ENCODE measurements at regions not wholly inside any gene's neighbourhood (a gene's known extent, or its start where the extent isn't known, plus 50 kb on each side); places are given as distances from the start of the nearest gene placed in this dataset.

GRCh38 chr6:132235596-132236280 is 165.5 kb downstream of the MOXD1 start:
- Mint-ChIP-seq H3K27ac (no peak overlapping the region), H3K4me3 (no peak overlapping the region), H3K27me3 (peaks cover 20% of the 10 kb centered on the region), H3K9me3 (no peaks in the 10 kb centered on the region), H3K4me1 (ENCODE audit: low read depth) (no peaks in the 10 kb centered on the region), H3K36me3 (ENCODE audit: low read depth) (no peaks in the 10 kb centered on the region)
- ATAC-seq (ENCODE audit: poor library complexity) = no peak
- CTCF ChIA-PET = no interaction called here
- TF ChIP-seq CTCF (IDR thresholded peaks at IDR 0.05) = no peak
- no peaks in the 10 kb centered on the region for H3K9me3 ChIP-seq (ENCODE audit: control insufficient read depth in 1 of 2, insufficient read depth in 1 of 2, low read length in 2 of 2)
- no peaks in the 10 kb centered on the region for H3K36me3 ChIP-seq (ENCODE audit: insufficient read depth, low read length)
- no peak overlapping the region for H3K4me3 ChIP-seq (ENCODE audit: low read length)
- no peak overlapping the region for H3K27ac ChIP-seq (ENCODE audit: low read depth in 1 of 2, low read length in 2 of 2)
- POLR2A ChIA-PET = no interaction called here
- intact Hi-C loops (cut with DNase I, micrococcal nuclease) = no loop called here
- no peak for DNase-seq
- no peaks in the 10 kb centered on the region for H3K4me1 ChIP-seq (ENCODE audit: insufficient read depth, low read length)
- H3K27me3 ChIP-seq (ENCODE audit: control insufficient read depth in 1 of 2, insufficient read depth in 2 of 2, low read length in 2 of 2) = peaks cover 0 to 16% of the 10 kb centered on the region in 2 experiments

GRCh38 chr6:132234356-132234755 is 166.9 kb downstream of the MOXD1 start:
- POLR2A ChIA-PET = no interaction called here
- no peak overlapping the region for H3K27ac Mint-ChIP-seq
- intact Hi-C loops (cut with DNase I, micrococcal nuclease) = no loop called here
- peaks cover 20% of the 10 kb centered on the region for H3K27me3 Mint-ChIP-seq
- no peaks in the 10 kb centered on the region for H3K9me3 Mint-ChIP-seq
- H3K4me1 Mint-ChIP-seq (ENCODE audit: low read depth) = no peaks in the 10 kb centered on the region
- Histone ChIP-seq H3K36me3 (ENCODE audit: insufficient read depth, low read length) (no peaks in the 10 kb centered on the region), H3K27ac (ENCODE audit: low read depth in 1 of 2, low read length in 2 of 2) (no peak overlapping the region), H3K27me3 (ENCODE audit: control insufficient read depth in 1 of 2, insufficient read depth in 2 of 2, low read length in 2 of 2) (peaks cover 0 to 16% of the 10 kb centered on the region in 2 experiments), H3K9me3 (ENCODE audit: control insufficient read depth in 1 of 2, insufficient read depth in 1 of 2, low read length in 2 of 2) (no peaks in the 10 kb centered on the region), H3K4me1 (ENCODE audit: insufficient read depth, low read length) (no peaks in the 10 kb centered on the region), H3K4me3 (ENCODE audit: low read length) (no peak overlapping the region)
- ATAC-seq (ENCODE audit: poor library complexity) (no peak), DNase-seq (no peak)
- H3K36me3 Mint-ChIP-seq (ENCODE audit: low read depth) = no peaks in the 10 kb centered on the region
- CTCF ChIA-PET = no interaction called here
- H3K4me3 Mint-ChIP-seq = no peak overlapping the region
- no peak for TF ChIP-seq CTCF (IDR thresholded peaks at IDR 0.05)

- H3K4me3 ChIP-seq (ENCODE audit: low read length) = no peak overlapping the region
- POLR2A ChIA-PET = no interaction called here
- no peaks in the 10 kb centered on the region for H3K4me1 ChIP-seq (ENCODE audit: insufficient read depth, low read length)
- H3K27me3 ChIP-seq (ENCODE audit: control insufficient read depth in 1 of 2, insufficient read depth in 2 of 2, low read length in 2 of 2) = peaks cover 0 to 4% of the 10 kb centered on the region in 2 experiments
- intact Hi-C loops (cut with DNase I, micrococcal nuclease) = no loop called here
- H3K9me3 ChIP-seq (ENCODE audit: control insufficient read depth in 1 of 2, insufficient read depth in 1 of 2, low read length in 2 of 2) = no peaks in the 10 kb centered on the region
- TF ChIP-seq CTCF (IDR thresholded peaks at IDR 0.05) = no peak
- H3K9me3 Mint-ChIP-seq = no peaks in the 10 kb centered on the region
- H3K36me3 ChIP-seq (ENCODE audit: insufficient read depth, low read length) = no peaks in the 10 kb centered on the region
- no peak overlapping the region for H3K4me3 Mint-ChIP-seq
- H3K4me1 Mint-ChIP-seq (ENCODE audit: low read depth) = no peaks in the 10 kb centered on the region
- no peak overlapping the region for H3K27ac Mint-ChIP-seq
- no peaks in the 10 kb centered on the region for H3K36me3 Mint-ChIP-seq (ENCODE audit: low read depth)
- DNase-seq (no peak), ATAC-seq (ENCODE audit: poor library complexity) (no peak)
- CTCF ChIA-PET = interaction anchor here (1.3 kb wide), 1 partner anchor 48 kb away, joined by 3 read pairs; no protein-coding TSS in a partner anchor
- peaks cover 12% of the 10 kb centered on the region for H3K27me3 Mint-ChIP-seq
- H3K27ac ChIP-seq (ENCODE audit: low read depth in 1 of 2, low read length in 2 of 2) = no peak overlapping the region
Measured at GRCh38 chr6:132231121-132231884, 170.0 kb downstream of the MOXD1 start.
